Heart left ventricle (tissue), 16 donors: ENCODE measurements at regions not wholly inside any gene's neighbourhood (a gene's known extent, or its start where the extent isn't known, plus 50 kb on each side); places are given as distances from the start of the nearest gene placed in this dataset.

ENCODE experiments used
- ATAC-seq, 4 donors: fragments of 200-7000 bp; cut with Tn5 transposase; one replicate each; pipeline ENCODE4 v1.9.1; 2020 to 2022; ENCODE audit warnings: moderate library complexity in 4 of 4, mild to moderate bottlenecking in 3 of 4, moderate number of reproducible peaks in 1 of 4
- DNase-seq, 5 donors: peaks; one replicate each; pipeline ENCODE4 v3.0.0-alpha.2; 2020
- H3K27ac ChIP-seq, 12 donors: fragments of 200-600 bp; sonication (generic) in 4 of 12; one replicate each; pipeline versions ENCODE4 v1.5.0 to v1.8.0; 2016 to 2022; ENCODE audit warnings: mild to moderate bottlenecking in 2 of 12
- H3K27me3 ChIP-seq, 9 donors: fragments of 200-600 bp; sonication (generic) in 2 of 9; one replicate each; pipeline versions ENCODE4 v1.5.1 to v1.8.0; 2016 to 2022; ENCODE audit warnings: mild to moderate bottlenecking in 3 of 9
- H3K36me3 ChIP-seq, 9 donors: fragments of 200-600 bp; sonication (generic) in 2 of 9; one replicate each; pipeline versions ENCODE4 v1.5.0 to v1.8.0; 2018 to 2022; ENCODE audit warnings: mild to moderate bottlenecking in 2 of 9
- H3K4me1 ChIP-seq, 12 donors: fragments of 200-600 bp; sonication (generic) in 4 of 12; one replicate each; pipeline versions ENCODE4 v1.5.0 to v1.8.0; 2016 to 2022; ENCODE audit warnings: mild to moderate bottlenecking in 3 of 12
- H3K4me3 ChIP-seq, 12 donors: fragments of 200-600 bp; sonication (generic) in 4 of 12; one replicate each; pipeline versions ENCODE4 v1.5.0 to v1.8.0; 2017 to 2022; ENCODE audit warnings: mild to moderate bottlenecking in 9 of 12, moderate library complexity in 4 of 12
- H3K9me3 ChIP-seq, 12 donors: fragments of 200-600 bp; sonication (generic) in 4 of 12; one replicate each; pipeline versions ENCODE4 v1.5.0 to v1.8.0; 2016 to 2022; ENCODE audit warnings: mild to moderate bottlenecking in 1 of 12
- POLR2A ChIP-seq, 2 donors: fragments of 450-650 bp; IDR thresholded peaks; one replicate each; pipeline ENCODE4 v1.6.1; 2017; ENCODE audit warnings: antibody characterized with exemption in 2 of 2, mild to moderate bottlenecking in 2 of 2, moderate library complexity in 2 of 2
- WGBS, 4 donors: extraction: QIAGEN DNeasy Blood & Tissue Kit in 2 of 4; methylation state at CpG; one replicate each; pipeline versions ENCODE4 v1.1.5 to v1.1.7; 2013 to 2018; 5-methylcytosine and 5-hydroxymethylcytosine counted together
- intact Hi-C, 10 donors: fragments of 100-400 bp; cut with DNase I; formaldehyde crosslinking; loops; one replicate each; pipeline versions ENCODE4 v1.11.1 to v1.14.2; 2022
- TF ChIP-seq, protein P1 (sequence below), 12 donors: fragments of 200-600 bp; sonication (generic) in 4 of 12; IDR thresholded peaks; one replicate each; pipeline versions ENCODE4 v1.5.0 to v1.8.0; 2018 to 2022; ENCODE audit warnings: antibody characterized with exemption in 12 of 12, mild to moderate bottlenecking in 5 of 12
- donor health status: ischemic (EF 13 %, LVEDD 7.1; RV severe dilation, severe dysfunction).
- donor health status: healthy with polysubstance abuse.
- donor health status: DM: no; HTN: yes; CAD: no.
- donor health status: DM: no; HTN: no; CAD: no.
- donor health status: ischemic (EF 25% LVEDD 6.9; RV normal size, moderate dysfunction).
- donor health status: ischemic (EF 25% LVEDD 5.7; RV mildly dilated, moderate dysfunction).
- donor health status: healthy.
- donor health status: DM: yes; HTN: yes; CAD: no.
- donor health status: ischemic (EF 35%, LVEDD 5.7; RV mildly dilated, moderate dysfunction).
- donor health status: nonischemic (EF 11% LVEDD 7.7; RV severe dilation, severe dysfunction).
- donor health status: DM: yes; HTN: yes; CAD: no.
- donor health status: PGD.
- donor health status: ischemic (EF 29% LVEDD 5.4; RV normal size, mild dysfunction).
- donor health status: nonischemic (EF 23%, LVEDD 6.1; RV moderate dilation, normal function).

DNA sequence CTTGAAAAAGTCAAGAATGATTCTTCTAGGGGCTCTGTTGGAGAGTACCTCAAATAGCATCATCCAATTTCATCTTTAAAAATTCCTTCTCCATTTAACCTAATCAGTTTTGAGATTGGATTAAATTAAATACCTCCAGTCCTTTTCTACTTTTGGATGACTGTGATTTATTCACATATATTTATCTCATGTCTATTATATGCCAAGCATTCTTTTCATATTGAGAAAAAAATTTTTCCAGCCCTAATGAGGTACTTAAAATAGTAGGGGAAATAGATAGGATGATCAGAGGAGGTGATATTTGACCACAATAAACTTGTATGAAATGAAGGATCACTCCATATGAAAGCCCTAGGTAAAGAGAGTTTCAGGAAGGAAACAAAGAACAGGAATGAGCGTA is 250.1 kb downstream of the MAT2B start:
- ATAC-seq: no peak

DNA sequence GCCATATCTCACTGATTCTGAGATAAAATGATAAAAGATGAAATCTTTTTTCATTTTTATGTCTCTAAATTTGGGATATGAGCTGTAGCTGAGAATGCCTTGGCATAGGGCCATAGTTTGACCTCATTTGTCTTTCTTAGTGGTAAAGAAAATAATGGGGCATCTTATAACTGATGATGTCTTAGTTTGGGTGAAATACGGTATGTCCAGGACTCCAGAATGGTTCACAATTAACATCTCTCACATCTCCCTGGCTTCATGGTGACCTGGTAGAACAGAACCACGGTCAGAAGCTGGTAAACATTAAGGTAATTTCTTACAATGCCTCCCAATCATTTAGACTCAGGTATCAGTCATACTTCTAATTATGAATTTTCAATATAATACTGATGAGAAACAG is 250.8 kb downstream of the MAT2B start:
- intact Hi-C loops: no loop called here
- Histone ChIP-seq H3K9me3 (no peaks in the 10 kb centered on the region), H3K27me3 (no peaks in the 10 kb centered on the region), H3K27ac (no peak overlapping the region), H3K4me1 (no peaks in the 10 kb centered on the region), H3K4me3 (no peak overlapping the region), H3K36me3 (no peaks in the 10 kb centered on the region)
- no peak for ATAC-seq
- TF ChIP-seq POLR2A (IDR thresholded peaks at IDR 0.05): no peak
- TF ChIP-seq, protein P1, sequence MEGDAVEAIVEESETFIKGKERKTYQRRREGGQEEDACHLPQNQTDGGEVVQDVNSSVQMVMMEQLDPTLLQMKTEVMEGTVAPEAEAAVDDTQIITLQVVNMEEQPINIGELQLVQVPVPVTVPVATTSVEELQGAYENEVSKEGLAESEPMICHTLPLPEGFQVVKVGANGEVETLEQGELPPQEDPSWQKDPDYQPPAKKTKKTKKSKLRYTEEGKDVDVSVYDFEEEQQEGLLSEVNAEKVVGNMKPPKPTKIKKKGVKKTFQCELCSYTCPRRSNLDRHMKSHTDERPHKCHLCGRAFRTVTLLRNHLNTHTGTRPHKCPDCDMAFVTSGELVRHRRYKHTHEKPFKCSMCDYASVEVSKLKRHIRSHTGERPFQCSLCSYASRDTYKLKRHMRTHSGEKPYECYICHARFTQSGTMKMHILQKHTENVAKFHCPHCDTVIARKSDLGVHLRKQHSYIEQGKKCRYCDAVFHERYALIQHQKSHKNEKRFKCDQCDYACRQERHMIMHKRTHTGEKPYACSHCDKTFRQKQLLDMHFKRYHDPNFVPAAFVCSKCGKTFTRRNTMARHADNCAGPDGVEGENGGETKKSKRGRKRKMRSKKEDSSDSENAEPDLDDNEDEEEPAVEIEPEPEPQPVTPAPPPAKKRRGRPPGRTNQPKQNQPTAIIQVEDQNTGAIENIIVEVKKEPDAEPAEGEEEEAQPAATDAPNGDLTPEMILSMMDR (IDR thresholded peaks at IDR 0.05): no peak
- 72 to 93% (median 82%) methylated on average over 2 of the region's 2 CpGs for WGBS, 4 donors
- no peak for DNase-seq

More for the DNA sequence above, 250.1 kb downstream of the MAT2B start:
- Histone ChIP-seq H3K4me3 (no peak overlapping the region), H3K27ac (no peak overlapping the region), H3K9me3 (peaks cover 0 to 4% (median 0%) of the 10 kb centered on the region in 12 donors), H3K4me1 (no peaks in the 10 kb centered on the region), H3K36me3 (no peaks in the 10 kb centered on the region), H3K27me3 (no peaks in the 10 kb centered on the region)
- DNase-seq: no peak
- no peak for TF ChIP-seq POLR2A (IDR thresholded peaks at IDR 0.05)
- 83 to 90% (median 85%) methylated on average over 1 of the region's 1 CpG for WGBS, 4 donors
- intact Hi-C loops: no loop called here

DNA sequence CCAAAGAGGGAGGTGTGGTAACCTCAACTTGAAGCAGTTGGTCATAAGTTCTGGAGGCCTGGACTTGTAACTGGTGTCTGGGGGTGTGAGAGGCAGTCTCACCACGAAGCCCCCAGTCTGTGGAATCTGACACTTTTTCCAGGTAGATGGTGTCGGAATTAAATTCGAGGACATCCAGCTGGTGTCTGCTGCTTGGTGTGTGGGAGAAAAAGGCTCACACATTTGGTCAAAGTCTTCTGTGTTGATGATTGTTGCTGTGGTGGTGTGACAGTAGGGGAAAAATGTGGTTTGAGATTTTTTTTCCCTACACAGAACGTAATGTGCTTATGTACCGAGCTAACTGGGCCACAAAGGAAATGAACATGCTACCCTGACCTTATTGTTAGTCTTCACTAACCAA is 251.9 kb downstream of the MAT2B start:
- Histone ChIP-seq H3K36me3 (no peaks in the 10 kb centered on the region), H3K4me3 (no peak overlapping the region), H3K27ac (no peak overlapping the region), H3K9me3 (no peaks in the 10 kb centered on the region), H3K4me1 (no peaks in the 10 kb centered on the region), H3K27me3 (no peaks in the 10 kb centered on the region)
- WGBS, 4 donors: 68 to 82% (median 74%) methylated on average over 5 of the region's 5 CpGs
- TF ChIP-seq, protein P1 (IDR thresholded peaks at IDR 0.05): no peak
- no peak for TF ChIP-seq POLR2A (IDR thresholded peaks at IDR 0.05)
- DNase-seq: no peak
- intact Hi-C loops: no loop called here
- ATAC-seq: no peak

DNA sequence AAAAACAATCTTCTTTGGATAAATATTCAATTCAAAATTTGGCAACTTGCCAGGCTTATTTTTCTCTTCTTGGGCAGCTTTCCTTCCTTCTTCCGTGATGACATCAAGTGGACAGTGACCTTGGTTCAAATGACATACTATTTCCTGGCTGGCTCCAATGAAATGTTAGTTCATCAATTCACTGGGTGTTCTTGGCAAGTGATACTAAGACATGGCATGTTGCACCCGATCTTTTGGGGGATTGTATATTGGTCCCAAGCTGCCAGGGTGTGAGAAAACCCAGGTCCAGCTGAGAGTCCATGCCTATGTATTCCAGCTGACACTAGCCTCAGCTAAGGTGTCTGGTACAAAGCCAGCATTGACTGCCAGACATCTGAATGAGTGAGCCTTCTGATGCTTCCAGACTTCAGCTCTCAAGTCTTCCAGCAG is 252.9 kb downstream of the MAT2B start:
- ATAC-seq: no peak
- 23 to 40% (median 31%) methylated on average over 2 of the region's 2 CpGs for WGBS, 4 donors

More for the DNA sequence above, 252.9 kb downstream of the MAT2B start:
- Histone ChIP-seq H3K4me1 (no peaks in the 10 kb centered on the region), H3K36me3 (no peaks in the 10 kb centered on the region), H3K9me3 (no peaks in the 10 kb centered on the region), H3K4me3 (no peak overlapping the region), H3K27me3 (no peaks in the 10 kb centered on the region), H3K27ac (no peak overlapping the region)
- no peak for DNase-seq
- intact Hi-C loops: no loop called here
- TF ChIP-seq, protein P1 (IDR thresholded peaks at IDR 0.05): no peak
- TF ChIP-seq POLR2A (IDR thresholded peaks at IDR 0.05): no peak
